ENCODE measurements at regions not wholly inside any gene's neighbourhood (a gene's known extent, or its start where the extent isn't known, plus 50 kb on each side); places are given as distances from the start of the nearest gene placed in this dataset.

GRCh38 chr7:146027243-146027642 is 89.4 kb upstream of the CNTNAP2 start:
- TF ChIP-seq ZNF551 (CRISPR knock-in tag; IDR thresholded peaks at IDR 0.05), result no peak
- TF ChIP-seq PML (IDR thresholded peaks at IDR 0.05; ENCODE audit: low read length), result no peak
- no peak for TF ChIP-seq MNT (conservative IDR thresholded peaks at IDR 0.05)
- no peak for TF ChIP-seq HMGXB4 (CRISPR knock-in tag; IDR thresholded peaks at IDR 0.05)
- TF ChIP-seq SPI1 (IDR thresholded peaks at IDR 0.05; ENCODE audit: borderline replicate concordance, low read depth, low read length), result no peak
- no peak for TF ChIP-seq ZNF184 (CRISPR knock-in tag; IDR thresholded peaks at IDR 0.05)
- no peak for TF ChIP-seq RBM14 (IDR thresholded peaks at IDR 0.05; ENCODE audit: borderline replicate concordance, insufficient read depth, low read depth, low read length)
- no peak for TF ChIP-seq ZBTB49 (CRISPR knock-in tag; IDR thresholded peaks at IDR 0.05; ENCODE audit: borderline replicate concordance)
- TF ChIP-seq ZNF655 (CRISPR knock-in tag; IDR thresholded peaks at IDR 0.05), result no peak
- no peak for TF ChIP-seq POLR2AphosphoS2 (IDR thresholded peaks at IDR 0.05; ENCODE audit: low read length)
- no peak for TF ChIP-seq HCFC1 (IDR thresholded peaks at IDR 0.05; ENCODE audit: low read depth, low read length)
- TF ChIP-seq REST (IDR thresholded peaks at IDR 0.05; ENCODE audit: borderline replicate concordance), result no peak
- TF ChIP-seq REST (CRISPR knock-in tag; IDR thresholded peaks at IDR 0.05; ENCODE audit: low read depth), result no peak
- TF ChIP-seq CEBPB (tag; IDR thresholded peaks at IDR 0.05), result no peak

Data from K562 (cell line).